ENCODE measurements at regions not wholly inside any gene's neighbourhood (a gene's known extent, or its start where the extent isn't known, plus 50 kb on each side); places are given as distances from the start of the nearest gene placed in this dataset.

GRCh38 chrX:30950391-30950790 is 61.3 kb upstream of the TAB3 start:
- DNase-seq = no peak

- DNase-seq = no peak
Observed at GRCh38 chrX:30949554-30949953, 60.5 kb upstream of the TAB3 start.

GRCh38 chrX:30948626-30949025 is 59.6 kb upstream of the TAB3 start:
- no peak for DNase-seq

GRCh38 chrX:30948051-30948450 is 59.0 kb upstream of the TAB3 start:
- DNase-seq = no peak

GRCh38 chrX:30943984-30944383 is 54.9 kb upstream of the TAB3 start:
- DNase-seq = no peak

- DNase-seq = no peak
Observed at GRCh38 chrX:30941898-30942297, 52.8 kb upstream of the TAB3 start.

- no peak for DNase-seq
Observed at GRCh38 chrX:30939928-30940327, 50.9 kb upstream of the TAB3 start.
